ENCODE measurements at regions not wholly inside any gene's neighbourhood (a gene's known extent, or its start where the extent isn't known, plus 50 kb on each side); places are given as distances from the start of the nearest gene placed in this dataset.
A peak's percentile ranks its signal among the peaks of the same experiment; 100 is the strongest.

DNA sequence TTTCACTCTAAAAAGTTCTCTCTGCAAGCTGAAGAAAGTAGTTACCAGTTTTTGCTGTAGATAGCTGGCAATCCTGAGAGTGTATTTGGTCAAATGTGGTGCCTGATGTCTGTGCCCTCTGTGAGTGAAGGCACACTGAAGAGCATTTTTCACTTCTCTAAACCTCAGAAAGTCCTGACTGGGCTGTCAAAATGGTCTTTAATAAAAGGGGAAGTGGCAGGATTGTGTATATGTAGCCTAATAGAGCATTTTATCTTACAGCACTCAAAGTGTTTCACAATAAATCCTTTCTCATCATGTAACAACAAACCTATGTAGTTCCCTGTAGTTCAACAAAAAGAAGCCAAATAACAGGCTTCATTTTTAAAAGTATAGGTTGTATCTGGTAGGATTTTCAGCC lies 1552.3 kb upstream of the SLC39A10 start (continued):
- no peak for TF ChIP-seq IRF5 (IDR thresholded peaks at IDR 0.05; ENCODE audit: borderline replicate concordance)
- 0 out of 2 replicates have a peak, but pooled peaks have one; percentile 58 for TF ChIP-seq SMARCA5 (IDR thresholded peaks at IDR 0.05)
- TF ChIP-seq, protein P1, sequence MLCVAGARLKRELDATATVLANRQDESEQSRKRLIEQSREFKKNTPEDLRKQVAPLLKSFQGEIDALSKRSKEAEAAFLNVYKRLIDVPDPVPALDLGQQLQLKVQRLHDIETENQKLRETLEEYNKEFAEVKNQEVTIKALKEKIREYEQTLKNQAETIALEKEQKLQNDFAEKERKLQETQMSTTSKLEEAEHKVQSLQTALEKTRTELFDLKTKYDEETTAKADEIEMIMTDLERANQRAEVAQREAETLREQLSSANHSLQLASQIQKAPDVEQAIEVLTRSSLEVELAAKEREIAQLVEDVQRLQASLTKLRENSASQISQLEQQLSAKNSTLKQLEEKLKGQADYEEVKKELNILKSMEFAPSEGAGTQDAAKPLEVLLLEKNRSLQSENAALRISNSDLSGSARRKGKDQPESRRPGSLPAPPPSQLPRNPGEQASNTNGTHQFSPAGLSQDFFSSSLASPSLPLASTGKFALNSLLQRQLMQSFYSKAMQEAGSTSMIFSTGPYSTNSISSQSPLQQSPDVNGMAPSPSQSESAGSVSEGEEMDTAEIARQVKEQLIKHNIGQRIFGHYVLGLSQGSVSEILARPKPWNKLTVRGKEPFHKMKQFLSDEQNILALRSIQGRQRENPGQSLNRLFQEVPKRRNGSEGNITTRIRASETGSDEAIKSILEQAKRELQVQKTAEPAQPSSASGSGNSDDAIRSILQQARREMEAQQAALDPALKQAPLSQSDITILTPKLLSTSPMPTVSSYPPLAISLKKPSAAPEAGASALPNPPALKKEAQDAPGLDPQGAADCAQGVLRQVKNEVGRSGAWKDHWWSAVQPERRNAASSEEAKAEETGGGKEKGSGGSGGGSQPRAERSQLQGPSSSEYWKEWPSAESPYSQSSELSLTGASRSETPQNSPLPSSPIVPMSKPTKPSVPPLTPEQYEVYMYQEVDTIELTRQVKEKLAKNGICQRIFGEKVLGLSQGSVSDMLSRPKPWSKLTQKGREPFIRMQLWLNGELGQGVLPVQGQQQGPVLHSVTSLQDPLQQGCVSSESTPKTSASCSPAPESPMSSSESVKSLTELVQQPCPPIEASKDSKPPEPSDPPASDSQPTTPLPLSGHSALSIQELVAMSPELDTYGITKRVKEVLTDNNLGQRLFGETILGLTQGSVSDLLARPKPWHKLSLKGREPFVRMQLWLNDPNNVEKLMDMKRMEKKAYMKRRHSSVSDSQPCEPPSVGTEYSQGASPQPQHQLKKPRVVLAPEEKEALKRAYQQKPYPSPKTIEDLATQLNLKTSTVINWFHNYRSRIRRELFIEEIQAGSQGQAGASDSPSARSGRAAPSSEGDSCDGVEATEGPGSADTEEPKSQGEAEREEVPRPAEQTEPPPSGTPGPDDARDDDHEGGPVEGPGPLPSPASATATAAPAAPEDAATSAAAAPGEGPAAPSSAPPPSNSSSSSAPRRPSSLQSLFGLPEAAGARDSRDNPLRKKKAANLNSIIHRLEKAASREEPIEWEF (IDR thresholded peaks at IDR 0.05; ENCODE audit: insufficient replicate concordance, low read depth, low read length) = no peak
- no peak for TF ChIP-seq NFXL1 (IDR thresholded peaks at IDR 0.05; ENCODE audit: borderline replicate concordance)
- TF ChIP-seq EP300 (IDR thresholded peaks at IDR 0.05; ENCODE audit: borderline replicate concordance in 1 of 2, control insufficient read depth in 1 of 2, low read depth in 2 of 2, low read length in 2 of 2) = peak in 1 of 2 experiments; percentile 77; a peak in 1 of 4 replicates
- TF ChIP-seq ZNF687 (IDR thresholded peaks at IDR 0.05) = no peak
- TF ChIP-seq KAT2A (conservative IDR thresholded peaks at IDR 0.05; ENCODE audit: control insufficient read depth, low read depth, low read length) = no peak
- TF ChIP-seq BACH1 (IDR thresholded peaks at IDR 0.05; ENCODE audit: borderline replicate concordance) = no peak; the same call in 1 of the 2 replicates
- no peak for TF ChIP-seq SREBF2 (IDR thresholded peaks at IDR 0.05; ENCODE audit: low read length)
- TF ChIP-seq EED (IDR thresholded peaks at IDR 0.05; ENCODE audit: low read depth) = peak; percentile 49; the same call in 1 of the 2 replicates
- no peak for TF ChIP-seq RBBP5 (conservative IDR thresholded peaks at IDR 0.05)
- TF ChIP-seq SMAD5 (IDR thresholded peaks at IDR 0.05; ENCODE audit: low read depth) = no peak
- no peak for TF ChIP-seq RFX5 (IDR thresholded peaks at IDR 0.05; ENCODE audit: low read depth, low read length)

All from GM12878 (cell line).